Adrenal gland (tissue), 9 donors: ENCODE measurements at regions not wholly inside any gene's neighbourhood (a gene's known extent, or its start where the extent isn't known, plus 50 kb on each side); places are given as distances from the start of the nearest gene placed in this dataset.

Experiments used
- DNase-seq, 7 donors: peaks; one replicate each; pipeline ENCODE4 v3.0.0-alpha.2; 2019 to 2020
- H3K27ac ChIP-seq, 5 donors: fragments of 200-600 bp; sonication (generic) in 4 of 5; 1 replicate in 3 of 5; 2 replicates in 2 of 5; pipeline versions ENCODE4 v1.5.1 to v1.8.0; 2016 to 2020; ENCODE audit warnings: mild to moderate bottlenecking in 1 of 5
- H3K27me3 ChIP-seq: fragments of 200-600 bp; 2 replicates; pipeline ENCODE4 v1.8.0; 2021
- H3K36me3 ChIP-seq, 2 donors: fragments of 200-600 bp; replicated peaks in 1 of 2; 1 replicate in 1 of 2; 2 replicates in 1 of 2; pipeline versions ENCODE4 v1.5.1 to v1.8.0; 2018 to 2022
- H3K4me1 ChIP-seq, 2 donors: fragments of 200-600 bp; replicated peaks in 1 of 2; 1 replicate in 1 of 2; 2 replicates in 1 of 2; pipeline versions ENCODE4 v1.5.1 to v1.8.0; 2018 to 2021
- H3K4me3 ChIP-seq, 4 donors: fragments of 200-600 bp; sonication (generic) in 3 of 4; one replicate each; pipeline ENCODE4 v1.5.1; 2016 to 2018
- H3K9me3 ChIP-seq, 3 donors: fragments of 200-600 bp; sonication (generic) in 1 of 3; replicated peaks in 1 of 3; 1 replicate in 2 of 3; 2 replicates in 1 of 3; pipeline versions ENCODE4 v1.5.1 to v1.8.0; 2016 to 2021
- CTCF ChIP-seq, 6 experiments: fragments of 450-650 bp in 4 of 6; fragments of 200-600 bp in 2 of 6; sonication (generic) in 1 of 6; IDR thresholded peaks; 1 replicate in 5 of 6; 2 replicates in 1 of 6; pipeline versions ENCODE4 v1.5.1 to v1.8.0; 2016 to 2021; ENCODE audit warnings: antibody characterized with exemption in 6 of 6, mild to moderate bottlenecking in 2 of 6, moderate library complexity in 1 of 6
- POLR2A ChIP-seq, 2 donors: fragments of 450-650 bp; IDR thresholded peaks; one replicate each; pipeline ENCODE4 v1.6.1; 2017; ENCODE audit warnings: antibody characterized with exemption in 2 of 2, mild to moderate bottlenecking in 2 of 2, moderate library complexity in 1 of 2
- WGBS, 4 donors: extraction: QIAGEN DNeasy Blood & Tissue Kit in 2 of 4; methylation state at CpG; one replicate each; pipeline versions ENCODE4 v1.1.5 to v1.1.7; 2013 to 2017; 5-methylcytosine and 5-hydroxymethylcytosine counted together
- intact Hi-C, 2 donors: fragments of 100-400 bp; cut with DNase I; formaldehyde crosslinking; loops; one replicate each; pipeline versions ENCODE4 v1.14.1 to v1.15.0; 2022 to 2023
- donor health status: healthy with polysubstance abuse.
- donor health status: Bipolar disorder and iron deficiency.
- donor health status: DM: yes; HTN: yes; CAD: no.
- donor health status: DM: no; HTN: no; CAD: no.
- donor health status: DM: no; HTN: no; CAD: no.

GRCh38 chr15:81910355-81911021 lies 135.3 kb downstream of the MEX3B start:
- DNase-seq, result no peak
- WGBS, 4 donors, result 57 to 70% (median 64%) methylated on average over 7 of the region's 7 CpGs
- TF ChIP-seq CTCF (IDR thresholded peaks at IDR 0.05) (no peak), POLR2A (IDR thresholded peaks at IDR 0.05) (no peak)
- Histone ChIP-seq H3K27me3 (no peaks in the 10 kb centered on the region), H3K4me1 (no peaks in the 10 kb centered on the region), H3K4me3 (no peak overlapping the region), H3K27ac (no peak overlapping the region), H3K9me3 (no peaks in the 10 kb centered on the region), H3K36me3 (no peaks in the 10 kb centered on the region)
- intact Hi-C loops, result no loop called here

GRCh38 chr15:81909011-81909358 lies 136.8 kb downstream of the MEX3B start:
- no peaks in the 10 kb centered on the region for H3K36me3 ChIP-seq
- H3K27me3 ChIP-seq, result peaks cover 3% of the 10 kb centered on the region
- no peaks in the 10 kb centered on the region for H3K9me3 ChIP-seq
- H3K4me1 ChIP-seq, result no peaks in the 10 kb centered on the region
- no peak for DNase-seq
- intact Hi-C loops, result no loop called here
- WGBS, 4 donors, result 65 to 80% (median 78%) methylated on average over 2 of the region's 2 CpGs
- TF ChIP-seq CTCF (IDR thresholded peaks at IDR 0.05) (no peak), POLR2A (IDR thresholded peaks at IDR 0.05) (no peak)
- no peak overlapping the region for H3K4me3 ChIP-seq
- no peak overlapping the region for H3K27ac ChIP-seq

GRCh38 chr15:81908111-81908510 lies 137.7 kb downstream of the MEX3B start:
- peaks cover 8% of the 10 kb centered on the region for H3K27me3 ChIP-seq
- WGBS, 4 donors, result 42 to 68% (median 53%) methylated on average over 2 of the region's 2 CpGs
- TF ChIP-seq POLR2A (IDR thresholded peaks at IDR 0.05) (no peak), CTCF (IDR thresholded peaks at IDR 0.05) (no peak)
- H3K36me3 ChIP-seq, result no peaks in the 10 kb centered on the region
- H3K9me3 ChIP-seq, result no peaks in the 10 kb centered on the region
- no peak overlapping the region for H3K27ac ChIP-seq
- intact Hi-C loops, result no loop called here
- H3K4me3 ChIP-seq, result no peak overlapping the region
- H3K4me1 ChIP-seq, result no peaks in the 10 kb centered on the region
- no peak for DNase-seq

- no peak for DNase-seq
- whole genome bisulfite sequencing, 4 donors, result 72 to 83% (median 79%) methylated on average over 1 of the region's 1 CpG
These were observed 138.3 kb downstream of the MEX3B start for GRCh38 chr15:81907521-81907920.

More at GRCh38 chr15:81907521-81907920, 138.3 kb downstream of the MEX3B start:
- Histone ChIP-seq H3K36me3 (no peaks in the 10 kb centered on the region), H3K4me3 (no peak overlapping the region), H3K9me3 (no peaks in the 10 kb centered on the region), H3K4me1 (no peaks in the 10 kb centered on the region), H3K27me3 (peaks cover 8% of the 10 kb centered on the region), H3K27ac (no peak overlapping the region)
- intact Hi-C loops, result no loop called here
- TF ChIP-seq POLR2A (IDR thresholded peaks at IDR 0.05), result no peak
- no peak for TF ChIP-seq CTCF (IDR thresholded peaks at IDR 0.05)
